Neural cell (in vitro differentiated cells): ENCODE measurements at regions not wholly inside any gene's neighbourhood (a gene's known extent, or its start where the extent isn't known, plus 50 kb on each side); places are given as distances from the start of the nearest gene placed in this dataset.

Experiments used
- H2AFZ ChIP-seq: fragments of 200-600, 300-800 bp; sonication (generic), shearing (Covaris generic); 2 replicates; pipeline ENCODE4 v1.6.0; 2014; ENCODE audit warnings: low read depth, mild to moderate bottlenecking, antibody characterized with exemption, low read length, moderate library complexity
- H3F3A ChIP-seq: fragments of 200-600 bp; shearing (Covaris generic); 2 replicates; pipeline ENCODE4 v1.6.1; 2016; ENCODE audit warnings: mild to moderate bottlenecking, moderate library complexity, mixed read lengths, antibody characterized with exemption, low read length; ENCODE audit not compliant: insufficient read depth, poor library complexity, severe bottlenecking
- H3K27ac ChIP-seq: fragments of 200-600, 300-800 bp; sonication (generic), shearing (Covaris generic); 2 replicates; pipeline ENCODE4 v1.5.1; 2014; ENCODE audit warnings: mild to moderate bottlenecking, low read length, moderate library complexity
- H3K27me3 ChIP-seq: fragments of 300-800, 200-600 bp; sonication (generic), shearing (Covaris generic); 2 replicates; pipeline ENCODE4 v1.6.0; 2014; ENCODE audit warnings: mild to moderate bottlenecking, low read depth, low read length, moderate library complexity; ENCODE audit not compliant: insufficient read depth
- H3K36me3 ChIP-seq: fragments of 300-800, 200-600 bp; sonication (generic), shearing (Covaris generic); 2 replicates; pipeline ENCODE4 v1.5.1; 2014; ENCODE audit warnings: mild to moderate bottlenecking, antibody characterized with exemption, low read length, moderate library complexity; ENCODE audit not compliant: insufficient read depth
- H3K4me2 ChIP-seq: fragments of 300-800, 200-600 bp; sonication (generic), shearing (Covaris generic); 2 replicates; pipeline ENCODE4 v1.6.0; 2014; ENCODE audit warnings: mild to moderate bottlenecking, low read length
- H3K4me3 ChIP-seq: fragments of 300-800, 200-600 bp; sonication (generic), shearing (Covaris generic); 2 replicates; pipeline ENCODE4 v1.5.1; 2014; ENCODE audit warnings: mild to moderate bottlenecking, low read length, moderate library complexity
- H3K79me2 ChIP-seq: fragments of 200-600 bp; shearing (Covaris generic); replicated peaks from 2 replicates; pipeline ENCODE4 v1.6.0; 2014; ENCODE audit warnings: mild to moderate bottlenecking, low read length, moderate library complexity; ENCODE audit not compliant: insufficient read depth
- H3K9ac ChIP-seq: fragments of 300-800, 200-600 bp; sonication (generic), shearing (Covaris generic); 2 replicates; pipeline ENCODE4 v1.6.1; 2016; ENCODE audit warnings: mild to moderate bottlenecking, low read length, mixed read lengths
- H3K9me2 ChIP-seq: fragments of 200-600 bp; shearing (Covaris generic); 2 replicates; pipeline ENCODE4 v1.6.1; 2016; ENCODE audit warnings: mild to moderate bottlenecking, low read length, mixed read lengths; ENCODE audit not compliant: insufficient read depth
- H3K9me3 ChIP-seq: fragments of 200-600, 300-800 bp; sonication (generic), shearing (Covaris generic); 2 replicates; pipeline ENCODE4 v1.6.1; 2016; ENCODE audit warnings: mild to moderate bottlenecking, mixed run types, low read length, moderate library complexity, mixed read lengths
- H4K20me1 ChIP-seq: fragments of 200-600 bp; shearing (Covaris generic); 2 replicates; pipeline ENCODE4 v1.6.1; 2016; ENCODE audit warnings: mild to moderate bottlenecking, mixed run types; ENCODE audit not compliant: insufficient read depth
- EP300 ChIP-seq: fragments of 450-650 bp; conservative IDR thresholded peaks from 2 replicates; pipeline ENCODE4 v1.6.1; 2014; ENCODE audit warnings: antibody characterized with exemption, mild to moderate bottlenecking, moderate library complexity; ENCODE audit not compliant: poor library complexity, severe bottlenecking
- EZH2 ChIP-seq: fragments of 200-600, 300-800 bp; shearing (Covaris generic), sonication (generic); IDR thresholded peaks from 2 replicates; pipeline ENCODE4 v1.6.1; 2014; ENCODE audit warnings: antibody characterized with exemption, low read length, borderline replicate concordance, mild to moderate bottlenecking; ENCODE audit not compliant: insufficient read depth, poor library complexity, severe bottlenecking
- MXI1 ChIP-seq: fragments of 450-650 bp; conservative IDR thresholded peaks from 2 replicates; pipeline ENCODE4 v1.6.1; 2014; ENCODE audit warnings: antibody characterized with exemption, mild to moderate bottlenecking; ENCODE audit not compliant: poor library complexity, severe bottlenecking
- POLR2AphosphoS5 ChIP-seq: IDR thresholded peaks from 2 replicates; pipeline ENCODE4 v1.6.1; 2012
- RAD21 ChIP-seq: fragments of 450-650 bp; conservative IDR thresholded peaks from 2 replicates; pipeline ENCODE4 v1.6.1; 2014; ENCODE audit warnings: antibody characterized with exemption, mild to moderate bottlenecking, moderate library complexity
- SMC3 ChIP-seq: fragments of 450-650 bp; conservative IDR thresholded peaks from 2 replicates; pipeline ENCODE4 v1.6.1; 2014; ENCODE audit warnings: antibody characterized with exemption, mild to moderate bottlenecking, moderate library complexity; ENCODE audit not compliant: poor library complexity
- TAF1 ChIP-seq: IDR thresholded peaks from 2 replicates; pipeline ENCODE4 v1.6.1; 2012; ENCODE audit warnings: low read depth
- TF ChIP-seq, protein P1 (sequence below): IDR thresholded peaks from 2 replicates; pipeline ENCODE4 v1.6.1; 2012; ENCODE audit warnings: borderline replicate concordance
- TF ChIP-seq, protein P2 (sequence below): fragments of 450-650 bp; IDR thresholded peaks from 2 replicates; pipeline ENCODE4 v1.5.1; 2014; ENCODE audit warnings: antibody characterized with exemption, mild to moderate bottlenecking, moderate library complexity; ENCODE audit not compliant: poor library complexity, severe bottlenecking

DNA sequence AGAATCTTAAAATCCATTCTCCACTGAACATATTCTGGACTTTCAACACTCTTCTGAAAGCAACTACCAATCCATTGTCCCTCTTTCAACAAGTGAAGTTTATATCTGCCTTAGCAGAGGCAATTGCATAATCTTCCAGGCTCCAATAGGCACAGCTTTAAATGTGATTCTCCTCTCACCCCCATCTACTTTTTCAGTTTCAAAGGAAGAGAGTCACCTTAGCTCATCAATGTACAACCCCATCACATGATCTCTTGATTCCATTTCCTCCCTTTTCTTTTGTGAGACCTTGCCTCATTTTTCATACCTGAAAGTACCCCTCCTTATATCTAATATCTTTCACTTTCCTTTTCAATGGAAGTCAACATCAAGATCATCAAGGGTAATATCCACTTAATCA lies 921.7 kb upstream of the EPHA5 start:
- Histone ChIP-seq H3K9ac (no peak overlapping the region), H3K27ac (no peak overlapping the region)
- TF ChIP-seq, protein P1, sequence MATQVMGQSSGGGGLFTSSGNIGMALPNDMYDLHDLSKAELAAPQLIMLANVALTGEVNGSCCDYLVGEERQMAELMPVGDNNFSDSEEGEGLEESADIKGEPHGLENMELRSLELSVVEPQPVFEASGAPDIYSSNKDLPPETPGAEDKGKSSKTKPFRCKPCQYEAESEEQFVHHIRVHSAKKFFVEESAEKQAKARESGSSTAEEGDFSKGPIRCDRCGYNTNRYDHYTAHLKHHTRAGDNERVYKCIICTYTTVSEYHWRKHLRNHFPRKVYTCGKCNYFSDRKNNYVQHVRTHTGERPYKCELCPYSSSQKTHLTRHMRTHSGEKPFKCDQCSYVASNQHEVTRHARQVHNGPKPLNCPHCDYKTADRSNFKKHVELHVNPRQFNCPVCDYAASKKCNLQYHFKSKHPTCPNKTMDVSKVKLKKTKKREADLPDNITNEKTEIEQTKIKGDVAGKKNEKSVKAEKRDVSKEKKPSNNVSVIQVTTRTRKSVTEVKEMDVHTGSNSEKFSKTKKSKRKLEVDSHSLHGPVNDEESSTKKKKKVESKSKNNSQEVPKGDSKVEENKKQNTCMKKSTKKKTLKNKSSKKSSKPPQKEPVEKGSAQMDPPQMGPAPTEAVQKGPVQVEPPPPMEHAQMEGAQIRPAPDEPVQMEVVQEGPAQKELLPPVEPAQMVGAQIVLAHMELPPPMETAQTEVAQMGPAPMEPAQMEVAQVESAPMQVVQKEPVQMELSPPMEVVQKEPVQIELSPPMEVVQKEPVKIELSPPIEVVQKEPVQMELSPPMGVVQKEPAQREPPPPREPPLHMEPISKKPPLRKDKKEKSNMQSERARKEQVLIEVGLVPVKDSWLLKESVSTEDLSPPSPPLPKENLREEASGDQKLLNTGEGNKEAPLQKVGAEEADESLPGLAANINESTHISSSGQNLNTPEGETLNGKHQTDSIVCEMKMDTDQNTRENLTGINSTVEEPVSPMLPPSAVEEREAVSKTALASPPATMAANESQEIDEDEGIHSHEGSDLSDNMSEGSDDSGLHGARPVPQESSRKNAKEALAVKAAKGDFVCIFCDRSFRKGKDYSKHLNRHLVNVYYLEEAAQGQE = no peak
- TF ChIP-seq RAD21 (no peak), EP300 (no peak), SMC3 (no peak), POLR2AphosphoS5 (no peak), EZH2 (no peak), TAF1 (no peak), MXI1 (no peak)
- TF ChIP-seq, protein P2, sequence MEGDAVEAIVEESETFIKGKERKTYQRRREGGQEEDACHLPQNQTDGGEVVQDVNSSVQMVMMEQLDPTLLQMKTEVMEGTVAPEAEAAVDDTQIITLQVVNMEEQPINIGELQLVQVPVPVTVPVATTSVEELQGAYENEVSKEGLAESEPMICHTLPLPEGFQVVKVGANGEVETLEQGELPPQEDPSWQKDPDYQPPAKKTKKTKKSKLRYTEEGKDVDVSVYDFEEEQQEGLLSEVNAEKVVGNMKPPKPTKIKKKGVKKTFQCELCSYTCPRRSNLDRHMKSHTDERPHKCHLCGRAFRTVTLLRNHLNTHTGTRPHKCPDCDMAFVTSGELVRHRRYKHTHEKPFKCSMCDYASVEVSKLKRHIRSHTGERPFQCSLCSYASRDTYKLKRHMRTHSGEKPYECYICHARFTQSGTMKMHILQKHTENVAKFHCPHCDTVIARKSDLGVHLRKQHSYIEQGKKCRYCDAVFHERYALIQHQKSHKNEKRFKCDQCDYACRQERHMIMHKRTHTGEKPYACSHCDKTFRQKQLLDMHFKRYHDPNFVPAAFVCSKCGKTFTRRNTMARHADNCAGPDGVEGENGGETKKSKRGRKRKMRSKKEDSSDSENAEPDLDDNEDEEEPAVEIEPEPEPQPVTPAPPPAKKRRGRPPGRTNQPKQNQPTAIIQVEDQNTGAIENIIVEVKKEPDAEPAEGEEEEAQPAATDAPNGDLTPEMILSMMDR = no peak

DNA sequence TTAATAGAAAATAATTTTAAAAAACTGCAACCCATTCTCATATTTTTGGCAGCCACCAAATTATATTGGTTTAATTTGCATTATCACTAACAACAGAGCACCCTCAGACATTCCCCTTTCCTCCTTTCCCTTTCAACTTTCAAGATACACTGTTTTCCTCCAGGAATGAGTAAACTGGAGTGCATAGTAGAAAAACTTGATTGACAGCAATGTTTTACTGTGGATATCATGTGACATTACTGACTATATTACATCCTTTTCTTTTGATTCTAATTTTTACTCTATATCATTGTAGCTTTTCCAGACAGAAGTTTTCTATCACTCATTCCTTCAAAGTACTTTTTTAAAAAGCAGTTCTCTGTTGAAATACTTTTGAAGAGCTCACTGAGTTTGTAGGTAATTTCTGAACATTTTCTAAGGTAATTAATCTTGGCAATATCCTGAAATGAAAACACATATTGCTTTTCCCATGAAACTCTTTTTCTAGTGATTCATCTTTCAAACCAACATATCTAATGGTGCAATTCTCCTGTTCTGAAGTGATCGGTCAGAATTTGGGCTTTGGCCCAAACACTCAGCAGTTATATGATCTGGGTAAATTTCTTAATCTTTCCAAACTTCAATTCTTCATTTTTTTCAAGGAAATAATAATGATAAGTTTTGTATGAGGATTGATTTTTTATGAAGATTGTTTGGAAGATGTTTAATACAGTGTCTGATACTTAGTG lies 920.4 kb upstream of the EPHA5 start:
- Histone ChIP-seq H3K4me2 (no peak overlapping the region), H3K79me2 (no peaks in the 10 kb centered on the region), H3K4me3 (no peak overlapping the region), H3F3A (no peaks in the 10 kb centered on the region), H3K9me3 (no peaks in the 10 kb centered on the region), H2AFZ (no peak overlapping the region), H3K27me3 (no peaks in the 10 kb centered on the region), H4K20me1 (no peaks in the 10 kb centered on the region), H3K9ac (no peak overlapping the region), H3K9me2 (no peaks in the 10 kb centered on the region), H3K36me3 (no peaks in the 10 kb centered on the region), H3K27ac (no peak overlapping the region)
- TF ChIP-seq EZH2 = no peak
- TF ChIP-seq TAF1 = no peak
- TF ChIP-seq POLR2AphosphoS5 = no peak
- TF ChIP-seq, protein P2 = no peak
- no peak for TF ChIP-seq RAD21
- TF ChIP-seq, protein P1 = no peak
- no peak for TF ChIP-seq EP300
- TF ChIP-seq SMC3 = no peak
- TF ChIP-seq MXI1 = no peak

More for the DNA sequence above, 921.7 kb upstream of the EPHA5 start:
- Histone ChIP-seq H3K4me3 (no peak overlapping the region), H3K79me2 (no peaks in the 10 kb centered on the region), H3F3A (no peaks in the 10 kb centered on the region), H3K36me3 (no peaks in the 10 kb centered on the region), H3K4me2 (no peak overlapping the region), H3K9me2 (no peaks in the 10 kb centered on the region), H3K9me3 (no peaks in the 10 kb centered on the region), H3K27me3 (no peaks in the 10 kb centered on the region), H4K20me1 (no peaks in the 10 kb centered on the region), H2AFZ (no peak overlapping the region)
